Peyer's patch (tissue), 4 donors: ENCODE measurements at regions not wholly inside any gene's neighbourhood (a gene's known extent, or its start where the extent isn't known, plus 50 kb on each side); places are given as distances from the start of the nearest gene placed in this dataset.

Experiments
- CTCF ChIP-seq, 6 experiments: fragments of 450-650 bp in 4 of 6; fragments of 200-600 bp in 2 of 6; sonication (generic) in 1 of 6; IDR thresholded peaks; one replicate each; pipeline ENCODE4 v1.5.1; 2017 to 2019; ENCODE audit warnings: antibody characterized with exemption in 6 of 6, mild to moderate bottlenecking in 3 of 6, moderate library complexity in 1 of 6
- POLR2A ChIP-seq, 2 donors: fragments of 450-650 bp; IDR thresholded peaks; one replicate each; pipeline ENCODE4 v1.5.1; 2017; ENCODE audit warnings: antibody characterized with exemption in 2 of 2, mild to moderate bottlenecking in 2 of 2, moderate library complexity in 2 of 2

- TF ChIP-seq CTCF (IDR thresholded peaks at IDR 0.05) (no peak), POLR2A (IDR thresholded peaks at IDR 0.05) (no peak)
Measured at GRCh38 chr7:156558198-156558597, 82.4 kb upstream of the RNF32 start.
